ENCODE measurements at regions not wholly inside any gene's neighbourhood (a gene's known extent, or its start where the extent isn't known, plus 50 kb on each side); places are given as distances from the start of the nearest gene placed in this dataset.

DNA sequence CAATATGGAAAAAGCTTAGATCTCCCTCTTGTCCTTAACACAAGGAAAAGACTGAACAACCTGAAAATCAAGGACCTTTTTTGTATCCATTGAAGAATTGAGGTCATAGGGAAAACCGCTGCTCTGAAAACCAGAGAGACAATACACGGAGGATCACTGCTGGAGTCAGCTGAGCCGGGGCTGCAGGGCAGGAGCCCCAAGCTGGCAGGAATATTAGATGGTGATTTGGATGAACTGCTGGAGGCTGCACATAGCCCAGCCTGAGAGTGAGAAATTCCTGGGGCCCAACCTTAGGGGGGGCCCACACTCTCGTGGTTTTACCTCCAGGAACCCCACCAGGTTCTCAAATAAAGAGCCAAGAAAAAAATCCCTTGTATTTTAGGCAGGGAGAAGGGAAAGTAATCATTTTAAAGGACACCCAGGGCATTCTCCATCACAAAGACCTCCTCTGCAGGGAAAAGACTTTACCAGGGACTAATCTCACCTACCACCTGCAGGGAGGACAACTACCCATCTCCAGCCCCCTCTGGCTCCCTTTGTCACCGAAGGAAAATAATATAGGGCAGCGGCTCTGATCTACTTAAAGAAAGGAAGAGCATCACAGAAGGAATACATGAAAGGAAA, 55.4 kb upstream of the RNF32 start:
- TF ChIP-seq POLR2A (IDR thresholded peaks at IDR 0.05): no peak
- TF ChIP-seq, protein P1, sequence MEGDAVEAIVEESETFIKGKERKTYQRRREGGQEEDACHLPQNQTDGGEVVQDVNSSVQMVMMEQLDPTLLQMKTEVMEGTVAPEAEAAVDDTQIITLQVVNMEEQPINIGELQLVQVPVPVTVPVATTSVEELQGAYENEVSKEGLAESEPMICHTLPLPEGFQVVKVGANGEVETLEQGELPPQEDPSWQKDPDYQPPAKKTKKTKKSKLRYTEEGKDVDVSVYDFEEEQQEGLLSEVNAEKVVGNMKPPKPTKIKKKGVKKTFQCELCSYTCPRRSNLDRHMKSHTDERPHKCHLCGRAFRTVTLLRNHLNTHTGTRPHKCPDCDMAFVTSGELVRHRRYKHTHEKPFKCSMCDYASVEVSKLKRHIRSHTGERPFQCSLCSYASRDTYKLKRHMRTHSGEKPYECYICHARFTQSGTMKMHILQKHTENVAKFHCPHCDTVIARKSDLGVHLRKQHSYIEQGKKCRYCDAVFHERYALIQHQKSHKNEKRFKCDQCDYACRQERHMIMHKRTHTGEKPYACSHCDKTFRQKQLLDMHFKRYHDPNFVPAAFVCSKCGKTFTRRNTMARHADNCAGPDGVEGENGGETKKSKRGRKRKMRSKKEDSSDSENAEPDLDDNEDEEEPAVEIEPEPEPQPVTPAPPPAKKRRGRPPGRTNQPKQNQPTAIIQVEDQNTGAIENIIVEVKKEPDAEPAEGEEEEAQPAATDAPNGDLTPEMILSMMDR (IDR thresholded peaks at IDR 0.05): no peak

Data from suprapubic skin (tissue), 3 donors.